ENCODE measurements at regions not wholly inside any gene's neighbourhood (a gene's known extent, or its start where the extent isn't known, plus 50 kb on each side); places are given as distances from the start of the nearest gene placed in this dataset.

- DNase-seq: no peak
- H3K9me3 Mint-ChIP-seq: peaks cover 0 to 1% of the 10 kb centered on the region in 2 experiments; a peak in 2 of 5 replicates
These were observed 265.2 kb downstream of the CBLN4 start for GRCh38 chr20:55740076-55740475.

More at GRCh38 chr20:55740076-55740475, 265.2 kb downstream of the CBLN4 start:
- H2BK5ac ChIP-seq (ENCODE audit: insufficient read length, low read length): no peak overlapping the region
- H3K56ac ChIP-seq (ENCODE audit: insufficient read length, low read depth, low read length): no peak overlapping the region
- H3K4ac ChIP-seq (ENCODE audit: low read depth, low read length): no peak overlapping the region
- WGBS (ENCODE audit: extremely low coverage, insufficient read length, low lambda C conversion rate): no CpG with 5 or more reads among the region's 8 CpGs
- TF ChIP-seq CTCF (conservative IDR thresholded peaks at IDR 0.05): no peak
- H2BK15ac ChIP-seq (ENCODE audit: low read depth, low read length): no peak overlapping the region
- no peak overlapping the region for H2BK120ac ChIP-seq (ENCODE audit: low read depth, low read length, poor library complexity, severe bottlenecking)
- Mint-ChIP-seq H3K27ac (no peak overlapping the region), H3K4me1 (no peaks in the 10 kb centered on the region), H3K36me3 (ENCODE audit: insufficient read depth in 1 of 3, low read depth in 3 of 3) (0 out of 7 replicates have a peak, but pooled peaks cover 0 to 2% (median 0%) of the 10 kb centered on the region in 3 experiments), H3K4me3 (no peak overlapping the region), H3K27me3 (ENCODE audit: low read depth) (peaks cover 1% of the 10 kb centered on the region; the same call in 1 of the 2 replicates)
- H2AK5ac ChIP-seq (ENCODE audit: insufficient read length, low read length): no peak overlapping the region
- no peak overlapping the region for H3K23ac ChIP-seq (ENCODE audit: insufficient read length, low read depth, low read length)
- H2BK12ac ChIP-seq (ENCODE audit: insufficient read length, low read depth, low read length): no peak overlapping the region
- H3K9me3 ChIP-seq (ENCODE audit: control insufficient read depth, low read depth, low read length): no peaks in the 10 kb centered on the region
- no peaks in the 10 kb centered on the region for H3K79me1 ChIP-seq (ENCODE audit: insufficient read depth, low read depth, low read length, poor library complexity, severe bottlenecking)
- H4K91ac ChIP-seq (ENCODE audit: insufficient read length, low read depth, low read length): no peak overlapping the region
- H3K23me2 ChIP-seq (ENCODE audit: insufficient read length, low read depth, low read length, poor library complexity, severe bottlenecking): no peaks in the 10 kb centered on the region
- H3K27ac ChIP-seq (ENCODE audit: insufficient read length, low read depth, low read length): no peak overlapping the region
- no peaks in the 10 kb centered on the region for H3K4me1 ChIP-seq (ENCODE audit: insufficient read depth, low read length)
- no peak overlapping the region for H3K9ac ChIP-seq (ENCODE audit: extremely low read depth, insufficient read length, low read length)
- H3K14ac ChIP-seq (ENCODE audit: insufficient read depth, low read length): no peak overlapping the region
- H4K8ac ChIP-seq (replicated peaks; ENCODE audit: insufficient read length, low read depth, low read length): no peak overlapping the region
- no peak overlapping the region for H3K18ac ChIP-seq (ENCODE audit: insufficient read length, low read depth, low read length)
- no peak overlapping the region for H2BK20ac ChIP-seq (ENCODE audit: low read depth, low read length, poor library complexity, severe bottlenecking)
- no peak overlapping the region for H2AFZ ChIP-seq (ENCODE audit: low read length)
- no peak overlapping the region for H3T11ph ChIP-seq (ENCODE audit: low read length)
- no peaks in the 10 kb centered on the region for H3K79me2 ChIP-seq (ENCODE audit: insufficient read depth, low read length)
- no peak overlapping the region for H3K4me2 ChIP-seq (ENCODE audit: insufficient read depth, insufficient read length, low read length)
- H4K5ac ChIP-seq (ENCODE audit: insufficient read length, low read depth, low read length): no peak overlapping the region
- H3K27me3 ChIP-seq (ENCODE audit: insufficient read depth, low read length): no peaks in the 10 kb centered on the region
- no peaks in the 10 kb centered on the region for H4K20me1 ChIP-seq (ENCODE audit: control insufficient read depth, insufficient read depth, insufficient read length)

Measured in H9 (cell line).